OCI-LY7 (cell line): ENCODE measurements at regions not wholly inside any gene's neighbourhood (a gene's known extent, or its start where the extent isn't known, plus 50 kb on each side); places are given as distances from the start of the nearest gene placed in this dataset.
A peak's percentile ranks its signal among the peaks of the same experiment; 100 is the strongest.

Experiments
- BruUV-seq: library from RNA; stranded (reverse); fragments of 400-500 nt; replicated peaks from 2 replicates; lab custom pipeline; 2021; lab: Mats Ljungman, UMichigan
- CTCF ChIA-PET: fragments of 300-600 bp; sonication (Branson Sonifier 250); formaldehyde crosslinking; loops from one replicate; lab custom pipeline; 2022; ENCODE audit warnings: antibody characterized with exemption; ENCODE audit not compliant: unreplicated experiment; lab: Charles Lee
- POLR2A ChIA-PET: fragments of 300-600 bp; sonication (Branson Sonifier 250); formaldehyde crosslinking; loops from one replicate; lab custom pipeline; 2022; ENCODE audit warnings: antibody characterized with exemption; lab: Charles Lee
- DNase-seq: peaks from one replicate; pipeline ENCODE4 v3.0.0-alpha.2; 2015; ENCODE audit warnings: low spot score
- H2AFZ ChIP-seq: fragments of 200-600 bp; sonication (generic), shearing (Covaris generic); 2 replicates; pipeline ENCODE4 v1.6.1; 2014; ENCODE audit warnings: mild to moderate bottlenecking, antibody characterized with exemption, low read length, moderate library complexity
- H3K27ac ChIP-seq: fragments of 200-600 bp; sonication (generic); 2 replicates; pipeline ENCODE4 v1.5.1; 2014; ENCODE audit warnings: mixed run types, low read depth, mild to moderate bottlenecking, moderate library complexity, low read length, inconsistent platforms; ENCODE audit not compliant: poor library complexity, severe bottlenecking
- H3K36me3 ChIP-seq: fragments of 200-600 bp; sonication (generic); 2 replicates; pipeline ENCODE4 v1.6.1; 2014; ENCODE audit warnings: mild to moderate bottlenecking, antibody characterized with exemption, low read length, moderate library complexity, mixed read lengths; ENCODE audit not compliant: insufficient read depth
- H3K4me1 ChIP-seq: fragments of 200-600 bp; sonication (generic); 2 replicates; pipeline ENCODE4 v1.5.1; 2014; ENCODE audit warnings: mild to moderate bottlenecking, low read length; ENCODE audit not compliant: insufficient read depth, poor library complexity, severe bottlenecking
- H3K4me2 ChIP-seq: fragments of 200-600 bp; sonication (generic); 2 replicates; pipeline ENCODE4 v1.6.1; 2014; ENCODE audit warnings: mild to moderate bottlenecking, low read length
- H3K4me3 ChIP-seq: fragments of 200-600 bp; sonication (generic); 2 replicates; pipeline ENCODE4 v1.5.1; 2014; ENCODE audit warnings: mild to moderate bottlenecking, low read depth, low read length; ENCODE audit not compliant: poor library complexity, severe bottlenecking
- H3K79me2 ChIP-seq: fragments of 200-600 bp; sonication (generic); 2 replicates; pipeline ENCODE4 v1.6.1; 2016; ENCODE audit warnings: low read depth, mild to moderate bottlenecking, low read length, moderate library complexity, mixed read lengths; ENCODE audit not compliant: insufficient read depth
- H3K9me2 ChIP-seq: fragments of 200-600 bp; sonication (generic); 2 replicates; pipeline ENCODE4 v1.6.1; 2016; ENCODE audit warnings: mild to moderate bottlenecking, low read length, mixed read lengths; ENCODE audit not compliant: insufficient read depth
- H3K9me3 ChIP-seq: fragments of 200-600 bp; sonication (generic); 2 replicates; pipeline ENCODE4 v1.6.1; 2014; ENCODE audit warnings: mild to moderate bottlenecking, mixed run types, low read length, mixed read lengths
- H4K20me1 ChIP-seq: fragments of 200-600 bp; sonication (generic); 2 replicates; pipeline ENCODE4 v1.6.1; 2014; ENCODE audit warnings: mild to moderate bottlenecking, antibody characterized with exemption, low read length, moderate library complexity, mixed read lengths; ENCODE audit not compliant: insufficient read depth
- CTCF ChIP-seq: fragments of 200-600 bp; sonication (generic); conservative IDR thresholded peaks from 2 replicates; pipeline ENCODE4 v1.5.1; 2014; ENCODE audit warnings: mild to moderate bottlenecking, antibody characterized with exemption, low read length, moderate library complexity, mixed read lengths
- EZH2phosphoT487 ChIP-seq: fragments of 200-600 bp; sonication (generic); IDR thresholded peaks from 2 replicates; pipeline ENCODE4 v1.6.1; 2018; ENCODE audit warnings: low read depth, borderline replicate concordance, mild to moderate bottlenecking, mixed run types, antibody characterized with exemption, low read length, moderate library complexity, mixed read lengths
- intact Hi-C: fragments of 100-400 bp; cut with micrococcal nuclease; formaldehyde crosslinking; loops from one replicate; pipeline ENCODE4 v1.10.0; 2022; ENCODE audit not compliant: unreplicated experiment

GRCh38 chr11:111194860-111195568 is 50.5 kb upstream of the POU2AF2 start:
- TF ChIP-seq CTCF (no peak), EZH2phosphoT487 (no peak)
- Histone ChIP-seq H3K9me2 (no peaks in the 10 kb centered on the region), H3K4me3 (no peak overlapping the region), H3K9me3 (no peaks in the 10 kb centered on the region), H3K79me2 (no peaks in the 10 kb centered on the region), H3K36me3 (no peaks in the 10 kb centered on the region), H3K4me2 (no peak overlapping the region), H3K27ac (no peak overlapping the region), H2AFZ (no peak overlapping the region; the same call in 1 of the 2 replicates), H3K4me1 (peaks cover 14% of the 10 kb centered on the region), H4K20me1 (no peaks in the 10 kb centered on the region)
- CTCF ChIA-PET: no interaction called here
- POLR2A ChIA-PET: interaction anchor here (0.6 to 1.5 kb wide), 7 partner anchors 9 to 1332 kb away, joined by 3 to 7 read pairs (median 4); no protein-coding TSS in a partner anchor
- intact Hi-C loops: no loop called here
- BruUV-seq: no TSS peak
- no peak for DNase-seq

- H3K27ac ChIP-seq: no peak overlapping the region
- H3K4me2 ChIP-seq: no peak overlapping the region
- no TSS peak for BruUV-seq
- CTCF ChIA-PET: no interaction called here
- no peak overlapping the region for H3K4me3 ChIP-seq
- no peaks in the 10 kb centered on the region for H3K36me3 ChIP-seq
- intact Hi-C loops: no loop called here
- TF ChIP-seq EZH2phosphoT487 (no peak), CTCF (no peak)
- no peaks in the 10 kb centered on the region for H4K20me1 ChIP-seq
- no peaks in the 10 kb centered on the region for H3K9me2 ChIP-seq
- H3K79me2 ChIP-seq: no peaks in the 10 kb centered on the region
- H3K4me1 ChIP-seq: peaks cover 17% of the 10 kb centered on the region
- no peak for DNase-seq
- H2AFZ ChIP-seq: no peak overlapping the region
- H3K9me3 ChIP-seq: no peaks in the 10 kb centered on the region
- POLR2A ChIA-PET: interaction anchor here (0.6 to 1.5 kb wide), 5 partner anchors 8 to 1333 kb away, joined by 3 to 6 read pairs (median 3); no protein-coding TSS in a partner anchor
Measured at GRCh38 chr11:111193924-111194490, 51.5 kb upstream of the POU2AF2 start.

- peak overlapping the region; percentile 4 for H3K27ac ChIP-seq
- H3K36me3 ChIP-seq: peaks cover 11% of the 10 kb centered on the region; the same call in 1 of the 2 replicates
- H3K79me2 ChIP-seq: no peaks in the 10 kb centered on the region
- BruUV-seq: no TSS peak
- TF ChIP-seq CTCF: peak; percentile 60
- TF ChIP-seq EZH2phosphoT487: no peak
- peaks cover 16% of the 10 kb centered on the region; the same call in 1 of the 2 replicates for H3K9me3 ChIP-seq
- intact Hi-C loops: no loop called here
- H3K4me1 ChIP-seq: peaks cover 44% of the 10 kb centered on the region
- ChIA-PET POLR2A (interaction anchor here (1.2 to 1.4 kb wide), 2 partner anchors 9 to 12 kb away, joined by 3 to 8 read pairs; no protein-coding TSS in a partner anchor), CTCF (no interaction called here)
- no peaks in the 10 kb centered on the region for H4K20me1 ChIP-seq
- no peak overlapping the region for H3K4me3 ChIP-seq
- H3K9me2 ChIP-seq: no peaks in the 10 kb centered on the region
- peak overlapping the region; percentile 84 for H2AFZ ChIP-seq
- peak; percentile 32 for DNase-seq
- 0 out of 2 replicates have a peak overlapping the region, but pooled peaks have one; percentile 1 for H3K4me2 ChIP-seq
Measured at GRCh38 chr11:111189466-111189865, 56.1 kb upstream of the POU2AF2 start.
